Peyer's patch (tissue), 4 donors: ENCODE measurements at regions not wholly inside any gene's neighbourhood (a gene's known extent, or its start where the extent isn't known, plus 50 kb on each side); places are given as distances from the start of the nearest gene placed in this dataset.
"Not testable (repeated sequence)": the region's sequence is repeated elsewhere in the genome, so short reads cannot be mapped to it uniquely, and the experiment has no call there.

Experiments
- DNase-seq, 3 donors: peaks; one replicate each; pipeline ENCODE4 v3.0.0-alpha.2; 2017 to 2019
- H3K27ac ChIP-seq, 4 donors: fragments of 200-600 bp; sonication (generic); one replicate each; pipeline ENCODE4 v1.5.1; 2016 to 2019
- H3K27me3 ChIP-seq, 2 donors: fragments of 200-600 bp; sonication (generic); one replicate each; pipeline ENCODE4 v1.5.1; 2019
- H3K36me3 ChIP-seq, 3 donors: fragments of 200-600 bp; sonication (generic); one replicate each; pipeline ENCODE4 v1.5.1; 2016 to 2019
- H3K4me1 ChIP-seq, 4 donors: fragments of 200-600 bp; sonication (generic); one replicate each; pipeline ENCODE4 v1.5.1; 2016 to 2019
- H3K4me3 ChIP-seq, 4 donors: fragments of 200-600 bp; sonication (generic); 1 replicate in 3 of 4; 2 replicates in 1 of 4; pipeline ENCODE4 v1.5.1; 2016 to 2019; ENCODE audit warnings: mild to moderate bottlenecking in 1 of 4
- H3K9me3 ChIP-seq, 4 donors: fragments of 200-600 bp; sonication (generic); one replicate each; pipeline ENCODE4 v1.5.1; 2016 to 2019; ENCODE audit warnings: mild to moderate bottlenecking in 1 of 4
- POLR2A ChIP-seq, 2 donors: fragments of 450-650 bp; IDR thresholded peaks; one replicate each; pipeline ENCODE4 v1.5.1; 2017; ENCODE audit warnings: antibody characterized with exemption in 2 of 2, mild to moderate bottlenecking in 2 of 2, moderate library complexity in 2 of 2
- TF ChIP-seq, protein P1 (sequence below), 6 experiments: fragments of 450-650 bp in 4 of 6; fragments of 200-600 bp in 2 of 6; sonication (generic) in 1 of 6; IDR thresholded peaks; one replicate each; pipeline ENCODE4 v1.5.1; 2017 to 2019; ENCODE audit warnings: antibody characterized with exemption in 6 of 6, mild to moderate bottlenecking in 3 of 6, moderate library complexity in 1 of 6

DNA sequence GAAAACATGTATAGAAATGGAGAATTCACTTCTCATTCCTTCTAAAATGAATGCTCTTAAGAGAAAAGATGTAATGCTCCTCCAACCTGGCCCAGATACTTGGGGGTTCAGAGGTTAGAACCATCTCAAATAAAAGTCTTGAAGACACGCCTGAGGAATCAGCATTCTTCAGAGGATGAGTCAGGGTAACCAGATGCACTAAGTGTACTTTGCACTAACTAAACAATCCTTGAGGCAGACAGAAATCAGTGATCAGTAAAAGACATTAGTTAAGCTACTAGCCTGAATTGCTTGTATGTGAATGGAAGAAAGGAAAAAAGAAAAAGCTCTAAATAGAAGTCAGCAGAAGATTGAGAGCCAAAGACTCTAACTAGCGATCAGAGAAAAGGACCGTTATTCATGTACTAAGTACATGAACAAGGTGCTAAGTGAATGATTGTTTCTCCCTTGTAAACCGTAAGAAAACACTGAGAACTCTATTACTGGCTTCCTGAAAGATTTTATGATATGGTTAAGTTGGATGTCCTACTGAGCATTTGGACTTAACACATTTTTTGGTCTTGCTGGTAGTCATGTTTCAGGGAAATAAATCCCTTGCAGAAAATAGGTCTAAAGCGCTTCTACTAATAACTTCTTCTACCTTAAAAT is 738.3 kb downstream of the STPG2 start:
- TF ChIP-seq POLR2A (IDR thresholded peaks at IDR 0.05), result no peak
- TF ChIP-seq, protein P1, sequence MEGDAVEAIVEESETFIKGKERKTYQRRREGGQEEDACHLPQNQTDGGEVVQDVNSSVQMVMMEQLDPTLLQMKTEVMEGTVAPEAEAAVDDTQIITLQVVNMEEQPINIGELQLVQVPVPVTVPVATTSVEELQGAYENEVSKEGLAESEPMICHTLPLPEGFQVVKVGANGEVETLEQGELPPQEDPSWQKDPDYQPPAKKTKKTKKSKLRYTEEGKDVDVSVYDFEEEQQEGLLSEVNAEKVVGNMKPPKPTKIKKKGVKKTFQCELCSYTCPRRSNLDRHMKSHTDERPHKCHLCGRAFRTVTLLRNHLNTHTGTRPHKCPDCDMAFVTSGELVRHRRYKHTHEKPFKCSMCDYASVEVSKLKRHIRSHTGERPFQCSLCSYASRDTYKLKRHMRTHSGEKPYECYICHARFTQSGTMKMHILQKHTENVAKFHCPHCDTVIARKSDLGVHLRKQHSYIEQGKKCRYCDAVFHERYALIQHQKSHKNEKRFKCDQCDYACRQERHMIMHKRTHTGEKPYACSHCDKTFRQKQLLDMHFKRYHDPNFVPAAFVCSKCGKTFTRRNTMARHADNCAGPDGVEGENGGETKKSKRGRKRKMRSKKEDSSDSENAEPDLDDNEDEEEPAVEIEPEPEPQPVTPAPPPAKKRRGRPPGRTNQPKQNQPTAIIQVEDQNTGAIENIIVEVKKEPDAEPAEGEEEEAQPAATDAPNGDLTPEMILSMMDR (IDR thresholded peaks at IDR 0.05), result no peak
- no peak for DNase-seq

DNA sequence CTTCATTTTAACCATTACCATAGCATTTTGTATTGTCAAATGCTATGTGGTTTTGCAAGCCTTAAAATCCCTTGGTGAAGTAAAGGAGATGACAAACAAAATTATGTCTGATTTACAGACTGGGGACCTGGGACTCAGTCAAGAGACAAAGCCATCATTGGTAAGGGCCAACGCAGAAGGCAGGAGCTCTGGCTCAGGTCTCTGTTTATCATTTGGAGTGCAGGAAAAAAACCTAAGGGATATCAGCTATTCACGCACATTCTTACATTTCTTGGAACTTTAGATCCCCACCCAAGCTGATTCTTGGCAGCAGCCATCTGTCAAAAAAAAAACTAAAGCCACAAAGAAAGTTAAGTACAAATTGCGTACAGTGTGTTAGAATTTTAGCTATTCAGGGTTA is 731.9 kb downstream of the STPG2 start:
- TF ChIP-seq, protein P1 (IDR thresholded peaks at IDR 0.05), result no peak
- no peak for TF ChIP-seq POLR2A (IDR thresholded peaks at IDR 0.05)
- Histone ChIP-seq H3K36me3 (no peaks in the 10 kb centered on the region), H3K27me3 (no peaks in the 10 kb centered on the region), H3K4me1 (no peaks in the 10 kb centered on the region), H3K9me3 (no peaks in the 10 kb centered on the region), H3K27ac (no peak overlapping the region), H3K4me3 (no peak overlapping the region)
- DNase-seq, result no peak

More for the DNA sequence above, 738.3 kb downstream of the STPG2 start:
- no peaks in the 10 kb centered on the region for H3K4me1 ChIP-seq
- H3K36me3 ChIP-seq, result no peaks in the 10 kb centered on the region
- no peak overlapping the region for H3K4me3 ChIP-seq
- H3K27me3 ChIP-seq, result no peaks in the 10 kb centered on the region
- no peaks in the 10 kb centered on the region for H3K9me3 ChIP-seq
- no peak overlapping the region for H3K27ac ChIP-seq

DNA sequence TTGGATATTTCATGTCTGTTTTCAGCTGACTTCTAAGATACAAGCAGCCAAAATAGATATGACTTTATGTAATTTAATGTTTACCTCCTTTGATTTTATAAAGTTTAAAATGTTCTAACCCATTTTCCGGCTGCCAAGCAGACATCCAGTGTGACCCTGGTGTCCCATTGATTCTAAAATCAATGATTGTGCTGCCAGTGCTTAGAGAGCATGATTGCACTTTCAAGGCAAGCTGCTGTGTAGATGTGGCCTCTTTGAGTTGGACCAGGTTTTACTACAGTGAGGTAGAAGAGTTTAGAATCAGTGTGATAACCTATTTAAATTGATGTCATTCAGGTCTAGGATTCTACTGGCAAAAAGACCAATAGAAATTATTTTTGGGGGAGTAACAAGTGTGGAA is 730.9 kb downstream of the STPG2 start:
- Histone ChIP-seq H3K27me3 (no peaks in the 10 kb centered on the region), H3K9me3 (no peaks in the 10 kb centered on the region), H3K4me1 (no peaks in the 10 kb centered on the region), H3K36me3 (no peaks in the 10 kb centered on the region), H3K4me3 (no peak overlapping the region), H3K27ac (no peak overlapping the region)
- TF ChIP-seq POLR2A (IDR thresholded peaks at IDR 0.05), result no peak
- TF ChIP-seq, protein P1 (IDR thresholded peaks at IDR 0.05), result no peak
- DNase-seq, result no peak

DNA sequence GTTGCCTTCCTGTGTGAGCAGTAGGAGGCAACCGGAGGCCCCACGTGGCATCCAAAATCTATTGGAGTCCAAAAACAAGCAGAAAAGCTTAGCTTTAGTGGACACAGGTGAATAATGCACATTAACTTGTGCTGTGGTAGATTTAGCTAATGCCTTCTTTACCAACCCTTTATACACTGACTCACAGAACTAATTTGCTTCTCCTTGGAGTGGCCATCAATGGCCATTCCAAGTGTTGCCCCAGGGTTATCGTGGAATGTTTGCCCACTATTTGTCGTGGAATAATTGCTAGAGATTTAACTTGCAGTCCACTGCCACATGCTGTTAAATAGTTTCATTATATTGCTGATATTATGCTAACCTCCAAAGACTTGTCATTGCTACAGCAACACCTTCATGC is 729.1 kb downstream of the STPG2 start:
- H3K27me3 ChIP-seq, result no peaks in the 10 kb centered on the region
- no peak overlapping the region for H3K27ac ChIP-seq
- H3K9me3 ChIP-seq, result no peaks in the 10 kb centered on the region
- no peaks in the 10 kb centered on the region for H3K36me3 ChIP-seq
- TF ChIP-seq, protein P1 (IDR thresholded peaks at IDR 0.05), result no peak
- TF ChIP-seq POLR2A (IDR thresholded peaks at IDR 0.05), result no peak
- no peak overlapping the region for H3K4me3 ChIP-seq
- DNase-seq, result no peak
- no peaks in the 10 kb centered on the region for H3K4me1 ChIP-seq

DNA sequence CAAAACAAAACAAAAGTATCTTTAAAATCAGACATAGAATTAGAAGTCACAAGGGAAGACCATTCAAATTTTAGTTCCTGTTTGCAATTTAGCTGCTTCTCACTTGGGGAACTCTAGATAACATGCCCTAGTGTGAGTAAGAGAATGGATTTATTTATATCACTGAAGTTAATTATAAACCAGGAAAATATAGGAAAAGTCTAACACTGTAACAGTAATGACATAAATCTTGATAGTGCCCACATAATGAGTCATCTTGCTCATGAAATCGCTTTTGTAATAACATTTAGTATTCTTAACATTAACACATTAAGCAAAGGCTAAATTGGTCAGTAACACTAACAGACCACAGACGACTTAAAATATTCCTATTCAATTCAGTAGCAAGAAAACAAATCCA is 710.7 kb downstream of the STPG2 start:
- TF ChIP-seq, protein P1 (IDR thresholded peaks at IDR 0.05), result no peak
- TF ChIP-seq POLR2A (IDR thresholded peaks at IDR 0.05), result no peak
- no peaks in the 10 kb centered on the region for H3K9me3 ChIP-seq
- H3K4me3 ChIP-seq, result no peak overlapping the region
- DNase-seq, result no peak
- no peak overlapping the region for H3K27ac ChIP-seq
- no peaks in the 10 kb centered on the region for H3K36me3 ChIP-seq
- no peaks in the 10 kb centered on the region for H3K4me1 ChIP-seq
- no peaks in the 10 kb centered on the region for H3K27me3 ChIP-seq

DNA sequence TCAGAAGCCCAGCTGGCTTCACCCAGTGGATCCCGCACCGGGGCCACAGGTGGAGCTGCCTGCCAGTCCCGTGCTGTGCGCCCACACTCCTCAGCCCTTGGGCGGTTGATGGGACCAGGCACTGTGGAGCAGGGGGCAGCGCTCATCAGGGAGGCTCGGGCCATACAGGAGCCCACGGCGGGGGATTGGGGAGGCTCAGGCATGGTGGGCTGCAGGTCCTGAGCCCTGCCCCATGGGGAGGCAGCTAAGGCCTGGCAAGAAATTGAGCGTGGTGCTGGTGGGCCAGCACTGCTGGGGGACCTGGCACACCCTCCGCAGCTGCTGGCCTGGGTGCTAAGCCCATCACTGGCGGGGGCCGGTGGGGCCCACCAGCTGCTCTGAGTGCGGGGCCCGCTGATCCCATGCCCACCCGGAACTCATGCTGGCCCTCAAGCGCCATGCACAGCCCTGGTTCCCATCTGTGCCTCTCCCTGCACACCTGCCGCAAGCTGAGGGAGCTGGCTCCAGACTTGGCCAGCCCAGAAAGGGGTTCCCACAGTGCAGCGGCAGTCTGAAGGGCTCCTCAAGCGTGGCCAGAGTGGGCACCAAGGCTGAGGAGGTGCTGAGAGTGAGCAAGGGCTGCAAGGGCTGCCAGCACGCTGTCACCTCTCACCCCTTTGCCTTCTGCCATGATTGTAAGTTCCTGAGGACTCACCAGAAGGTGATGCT is 705.1 kb downstream of the STPG2 start:
- DNase-seq, H3K27ac ChIP-seq, H3K36me3 ChIP-seq, H3K27me3 ChIP-seq, H3K4me3 ChIP-seq, H3K4me1 ChIP-seq, H3K9me3 ChIP-seq: not testable (repeated sequence)
